ENCODE measurements at regions not wholly inside any gene's neighbourhood (a gene's known extent, or its start where the extent isn't known, plus 50 kb on each side); places are given as distances from the start of the nearest gene placed in this dataset.

DNA sequence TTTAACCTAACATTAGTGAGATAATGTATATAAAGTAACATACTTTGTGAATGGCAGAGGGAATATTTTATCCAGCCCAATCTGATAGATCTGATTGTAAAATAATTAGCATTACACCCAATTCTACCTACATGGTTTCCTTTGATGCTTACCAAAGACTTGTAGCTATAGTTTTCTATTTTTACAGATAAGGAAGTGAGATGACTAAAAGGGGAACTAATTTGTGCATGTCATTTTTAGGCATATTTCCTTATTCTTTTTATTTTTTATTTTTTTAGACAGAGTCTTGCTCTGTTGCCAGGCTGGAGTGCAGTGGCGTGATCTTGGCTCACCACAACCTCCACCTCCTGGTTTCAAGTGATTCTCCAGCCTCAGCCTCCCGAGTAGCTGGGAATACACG lies 793.7 kb upstream of the LRRC4C start:
- no peaks in the 10 kb centered on the region for H3K9me3 Mint-ChIP-seq (ENCODE audit: unreplicated experiment)
- no peak for DNase-seq (ENCODE audit: low spot score)
- no peaks in the 10 kb centered on the region for H3K4me1 Mint-ChIP-seq (ENCODE audit: unreplicated experiment)
- no peaks in the 10 kb centered on the region for H3K36me3 Mint-ChIP-seq (ENCODE audit: low read depth, unreplicated experiment)
- H3K27me3 Mint-ChIP-seq (ENCODE audit: unreplicated experiment) = peaks cover 1% of the 10 kb centered on the region
- H3K4me3 Mint-ChIP-seq (ENCODE audit: unreplicated experiment) = no peak overlapping the region
- H3K27ac Mint-ChIP-seq (ENCODE audit: unreplicated experiment) = no peak overlapping the region
- TF ChIP-seq, protein P1, sequence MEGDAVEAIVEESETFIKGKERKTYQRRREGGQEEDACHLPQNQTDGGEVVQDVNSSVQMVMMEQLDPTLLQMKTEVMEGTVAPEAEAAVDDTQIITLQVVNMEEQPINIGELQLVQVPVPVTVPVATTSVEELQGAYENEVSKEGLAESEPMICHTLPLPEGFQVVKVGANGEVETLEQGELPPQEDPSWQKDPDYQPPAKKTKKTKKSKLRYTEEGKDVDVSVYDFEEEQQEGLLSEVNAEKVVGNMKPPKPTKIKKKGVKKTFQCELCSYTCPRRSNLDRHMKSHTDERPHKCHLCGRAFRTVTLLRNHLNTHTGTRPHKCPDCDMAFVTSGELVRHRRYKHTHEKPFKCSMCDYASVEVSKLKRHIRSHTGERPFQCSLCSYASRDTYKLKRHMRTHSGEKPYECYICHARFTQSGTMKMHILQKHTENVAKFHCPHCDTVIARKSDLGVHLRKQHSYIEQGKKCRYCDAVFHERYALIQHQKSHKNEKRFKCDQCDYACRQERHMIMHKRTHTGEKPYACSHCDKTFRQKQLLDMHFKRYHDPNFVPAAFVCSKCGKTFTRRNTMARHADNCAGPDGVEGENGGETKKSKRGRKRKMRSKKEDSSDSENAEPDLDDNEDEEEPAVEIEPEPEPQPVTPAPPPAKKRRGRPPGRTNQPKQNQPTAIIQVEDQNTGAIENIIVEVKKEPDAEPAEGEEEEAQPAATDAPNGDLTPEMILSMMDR (IDR thresholded peaks at IDR 0.05; ENCODE audit: unreplicated experiment) = no peak

DNA sequence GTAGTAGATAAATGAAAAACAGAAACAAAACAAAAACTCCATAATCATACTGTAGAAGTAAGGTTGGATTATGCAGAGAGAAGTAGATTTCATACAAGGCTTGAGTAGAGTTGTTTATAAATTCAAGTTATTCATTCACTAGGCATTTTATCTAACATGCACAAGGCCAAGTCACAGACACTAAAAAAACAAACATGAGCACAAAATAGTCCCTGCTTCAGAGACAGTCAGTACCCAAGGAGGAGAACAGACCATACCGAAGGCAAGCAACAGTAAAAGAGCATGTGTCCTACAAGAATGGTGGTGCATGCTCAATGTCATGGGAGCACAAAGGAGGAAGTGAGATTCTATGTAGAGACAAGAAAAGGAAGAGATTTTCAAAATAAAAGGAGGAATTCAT lies 796.5 kb upstream of the LRRC4C start:
- no peak for DNase-seq (ENCODE audit: low spot score)
- no peaks in the 10 kb centered on the region for H3K27me3 Mint-ChIP-seq (ENCODE audit: unreplicated experiment)
- no peaks in the 10 kb centered on the region for H3K36me3 Mint-ChIP-seq (ENCODE audit: low read depth, unreplicated experiment)
- H3K9me3 Mint-ChIP-seq (ENCODE audit: unreplicated experiment) = peaks cover 5% of the 10 kb centered on the region
- H3K4me1 Mint-ChIP-seq (ENCODE audit: unreplicated experiment) = no peaks in the 10 kb centered on the region
- H3K4me3 Mint-ChIP-seq (ENCODE audit: unreplicated experiment) = no peak overlapping the region
- H3K27ac Mint-ChIP-seq (ENCODE audit: unreplicated experiment) = no peak overlapping the region
- TF ChIP-seq, protein P1 (IDR thresholded peaks at IDR 0.05; ENCODE audit: unreplicated experiment) = no peak

DNA sequence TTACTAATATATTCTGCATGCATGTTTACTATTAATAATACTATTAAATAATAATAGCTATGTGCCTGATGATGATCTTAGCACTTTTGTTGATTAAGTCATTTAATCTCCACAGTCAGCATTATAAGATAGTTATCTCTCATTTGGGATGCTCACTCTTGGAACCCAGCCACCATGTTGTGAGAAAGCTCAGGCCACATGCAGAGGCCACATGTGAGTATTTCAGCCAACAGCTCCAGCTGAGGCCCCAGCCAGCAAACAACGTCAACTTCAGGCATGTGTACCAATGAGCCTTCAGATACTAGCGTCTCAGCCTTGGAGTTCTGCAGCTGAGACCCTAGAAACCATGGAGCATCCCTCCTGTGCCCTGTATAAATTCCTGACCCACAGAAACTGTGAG lies 798.1 kb upstream of the LRRC4C start:
- no peaks in the 10 kb centered on the region for H3K36me3 Mint-ChIP-seq (ENCODE audit: low read depth, unreplicated experiment)
- H3K9me3 Mint-ChIP-seq (ENCODE audit: unreplicated experiment) = peaks cover 5% of the 10 kb centered on the region
- no peaks in the 10 kb centered on the region for H3K27me3 Mint-ChIP-seq (ENCODE audit: unreplicated experiment)
- no peak for DNase-seq (ENCODE audit: low spot score)
- TF ChIP-seq, protein P1 (IDR thresholded peaks at IDR 0.05; ENCODE audit: unreplicated experiment) = no peak
- no peak overlapping the region for H3K27ac Mint-ChIP-seq (ENCODE audit: unreplicated experiment)
- no peaks in the 10 kb centered on the region for H3K4me1 Mint-ChIP-seq (ENCODE audit: unreplicated experiment)
- no peak overlapping the region for H3K4me3 Mint-ChIP-seq (ENCODE audit: unreplicated experiment)

DNA sequence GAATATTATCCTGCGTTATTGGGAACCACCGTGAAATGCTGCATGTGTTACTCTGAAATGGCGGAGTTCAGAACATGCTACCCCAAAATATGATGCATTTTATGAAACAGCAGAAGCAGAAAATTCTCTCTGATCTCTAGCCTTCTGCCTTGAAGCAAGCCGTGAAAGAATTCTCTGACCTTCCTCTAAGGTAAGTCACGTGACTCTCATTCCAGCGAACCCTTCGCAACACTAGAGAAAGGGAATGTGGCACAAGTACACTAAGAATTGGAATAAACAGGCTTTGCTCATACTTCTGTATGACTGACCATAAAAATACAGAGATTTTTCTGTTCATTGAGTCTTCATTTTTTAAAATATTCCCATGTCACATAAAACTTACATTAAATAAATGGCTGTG lies 805.6 kb upstream of the LRRC4C start:
- Mint-ChIP-seq H3K36me3 (ENCODE audit: low read depth, unreplicated experiment) (no peaks in the 10 kb centered on the region), H3K27ac (ENCODE audit: unreplicated experiment) (no peak overlapping the region), H3K27me3 (ENCODE audit: unreplicated experiment) (no peaks in the 10 kb centered on the region), H3K4me3 (ENCODE audit: unreplicated experiment) (no peak overlapping the region), H3K4me1 (ENCODE audit: unreplicated experiment) (no peaks in the 10 kb centered on the region), H3K9me3 (ENCODE audit: unreplicated experiment) (peaks cover 2% of the 10 kb centered on the region)
- no peak for DNase-seq (ENCODE audit: low spot score)
- TF ChIP-seq, protein P1 (IDR thresholded peaks at IDR 0.05; ENCODE audit: unreplicated experiment) = no peak

DNA sequence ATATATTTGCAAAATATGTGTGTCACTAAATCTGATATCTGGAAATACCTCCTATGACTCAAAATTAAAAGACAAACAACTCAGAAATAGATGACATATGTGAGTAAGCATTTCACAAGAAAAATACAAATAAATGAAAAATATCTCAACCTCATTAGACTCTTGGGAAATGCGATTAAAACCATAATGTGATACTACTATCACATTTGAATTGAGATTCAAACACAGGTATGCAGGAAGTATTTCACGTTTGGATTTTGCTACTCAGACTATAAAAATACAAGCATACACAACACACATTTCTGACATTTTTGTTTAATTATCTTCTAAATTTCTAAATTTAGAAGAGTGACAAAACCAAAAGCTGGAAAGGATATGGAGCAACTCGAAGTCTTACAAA lies 811.9 kb upstream of the LRRC4C start:
- Mint-ChIP-seq H3K9me3 (ENCODE audit: unreplicated experiment) (peaks cover 6% of the 10 kb centered on the region), H3K4me1 (ENCODE audit: unreplicated experiment) (no peaks in the 10 kb centered on the region), H3K36me3 (ENCODE audit: low read depth, unreplicated experiment) (no peaks in the 10 kb centered on the region), H3K4me3 (ENCODE audit: unreplicated experiment) (no peak overlapping the region), H3K27me3 (ENCODE audit: unreplicated experiment) (no peaks in the 10 kb centered on the region), H3K27ac (ENCODE audit: unreplicated experiment) (no peak overlapping the region)
- TF ChIP-seq, protein P1 (IDR thresholded peaks at IDR 0.05; ENCODE audit: unreplicated experiment) = no peak
- no peak for DNase-seq (ENCODE audit: low spot score)
